HG03103 (cell line): ENCODE measurements at regions not wholly inside any gene's neighbourhood (a gene's known extent, or its start where the extent isn't known, plus 50 kb on each side); places are given as distances from the start of the nearest gene placed in this dataset.
A peak's percentile ranks its signal among the peaks of the same experiment; 100 is the strongest.
"Not testable (repeated sequence)": the region's sequence is repeated elsewhere in the genome, so short reads cannot be mapped to it uniquely, and the experiment has no call there.

ENCODE experiments used
- ATAC-seq: cut with Tn5 transposase; IDR thresholded peaks from one replicate; pipeline ENCODE4 v1.9.1; 2021; ENCODE audit warnings: low read depth; ENCODE audit not compliant: unreplicated experiment

DNA sequence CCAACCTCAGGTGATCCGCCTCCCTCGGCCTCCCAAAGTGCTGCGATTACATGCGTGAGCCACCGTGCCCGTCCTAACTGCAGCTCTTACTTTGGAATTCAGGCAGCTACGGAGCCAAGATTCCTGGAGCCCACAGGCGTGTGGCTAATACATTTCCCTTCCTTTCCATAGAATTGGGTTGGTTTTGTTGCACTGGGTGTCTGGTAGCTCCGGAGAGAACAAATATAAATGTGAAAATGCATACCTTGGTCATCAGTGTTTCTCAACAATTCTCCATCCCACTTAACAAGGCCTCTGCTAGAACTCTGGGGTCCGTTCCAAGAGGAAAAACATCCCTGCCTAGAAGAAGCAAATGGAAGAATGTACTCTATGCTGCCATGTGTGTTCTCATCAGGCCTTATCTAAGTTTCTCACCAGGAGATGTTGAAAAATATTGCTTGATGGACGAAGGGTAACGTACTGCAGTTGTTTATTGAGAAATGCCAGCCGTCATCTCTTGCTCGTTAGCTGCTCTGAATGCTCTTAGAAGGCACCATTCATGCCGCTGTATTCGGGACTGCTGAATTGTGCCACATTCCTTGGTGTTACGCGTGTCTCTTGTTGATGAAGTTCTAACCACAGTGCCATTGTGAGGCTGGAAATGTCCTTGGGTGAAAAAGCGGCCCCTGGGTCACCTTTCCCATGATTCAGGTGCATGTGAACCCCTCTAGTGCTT is 50.5 kb upstream of the CD99 start:
- no peak for ATAC-seq

DNA sequence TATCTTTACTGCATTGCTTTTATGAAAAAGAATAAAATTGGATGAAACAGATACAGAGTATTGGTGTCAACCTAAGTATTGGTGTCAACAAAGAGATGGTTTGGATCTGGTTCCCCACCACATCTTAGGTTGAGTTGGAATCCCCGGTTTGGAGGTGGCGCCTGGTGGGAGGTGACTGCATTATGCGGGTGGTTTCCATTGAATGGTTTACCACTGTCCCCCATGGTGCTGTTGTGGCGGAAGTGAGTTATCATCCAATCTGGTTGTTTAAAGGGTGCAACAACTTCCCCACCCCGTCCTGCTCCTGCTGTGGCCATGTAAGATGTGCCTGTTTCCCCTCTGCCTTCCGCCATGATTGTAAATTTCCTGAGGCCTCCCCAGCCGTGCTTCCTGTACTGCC is 52.8 kb upstream of the CD99 start:
- ATAC-seq: no peak

DNA sequence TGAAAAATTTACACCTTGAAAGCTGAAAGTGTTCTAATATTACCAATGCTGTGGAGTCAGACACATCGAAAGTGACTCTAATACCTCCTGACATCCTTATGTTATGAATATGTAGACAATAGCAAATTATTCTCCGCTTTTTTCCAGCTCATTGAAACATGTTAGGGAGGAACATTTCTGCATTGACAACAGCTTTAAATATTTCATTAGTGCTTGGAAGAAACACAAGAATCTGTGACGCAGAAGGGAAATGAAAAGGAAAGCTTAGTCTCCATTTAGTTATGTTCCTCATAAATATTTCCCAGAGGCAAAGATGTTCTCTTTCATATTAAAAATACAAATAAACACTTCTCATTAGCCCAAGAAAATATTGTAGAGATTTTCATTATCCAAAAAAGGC is 55.8 kb upstream of the CD99 start:
- no peak for ATAC-seq

DNA sequence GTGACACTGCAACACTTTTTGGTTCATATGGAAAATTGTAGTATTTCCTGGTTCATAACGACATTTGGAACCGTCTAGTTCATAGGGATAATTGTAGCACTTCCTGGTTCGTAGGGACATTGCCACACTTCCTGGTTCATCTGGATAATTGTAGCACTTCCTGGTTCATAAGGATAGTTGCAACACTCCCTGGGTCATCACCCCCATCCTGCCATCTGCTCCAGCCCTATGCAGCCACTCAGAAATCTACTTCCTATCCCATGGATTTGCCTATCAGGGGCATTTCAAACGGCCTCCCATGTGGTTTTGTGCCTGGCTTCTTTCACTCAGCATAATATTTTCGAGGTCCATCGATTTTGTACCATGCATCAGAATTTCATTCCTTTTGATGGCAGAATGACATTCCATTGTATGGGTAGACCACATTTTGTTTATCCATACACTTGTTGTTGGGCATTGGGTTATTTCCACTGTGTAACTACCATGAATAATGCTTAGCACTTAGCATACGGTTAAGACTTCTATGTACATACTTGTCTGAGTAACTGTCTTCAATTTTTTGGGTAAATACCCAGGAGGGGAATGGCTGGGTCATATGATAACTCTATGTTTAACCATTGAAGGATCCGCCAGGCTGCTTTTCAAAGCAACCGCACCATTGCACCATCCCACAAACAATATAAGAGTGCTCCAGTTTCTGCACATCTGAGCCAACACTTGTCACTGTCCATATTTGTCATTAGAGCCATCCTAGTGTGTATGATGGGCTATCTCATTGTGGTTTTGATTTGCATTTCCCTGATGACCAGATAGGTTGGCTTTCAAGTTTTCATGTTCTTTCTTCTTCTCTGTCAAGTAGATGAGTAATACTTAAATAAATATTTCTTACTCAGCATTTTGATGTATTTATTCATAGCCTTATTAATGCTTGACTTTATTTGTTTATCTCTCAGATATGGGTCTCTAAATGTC is 58.3 kb upstream of the CD99 start:
- no peak for ATAC-seq

DNA sequence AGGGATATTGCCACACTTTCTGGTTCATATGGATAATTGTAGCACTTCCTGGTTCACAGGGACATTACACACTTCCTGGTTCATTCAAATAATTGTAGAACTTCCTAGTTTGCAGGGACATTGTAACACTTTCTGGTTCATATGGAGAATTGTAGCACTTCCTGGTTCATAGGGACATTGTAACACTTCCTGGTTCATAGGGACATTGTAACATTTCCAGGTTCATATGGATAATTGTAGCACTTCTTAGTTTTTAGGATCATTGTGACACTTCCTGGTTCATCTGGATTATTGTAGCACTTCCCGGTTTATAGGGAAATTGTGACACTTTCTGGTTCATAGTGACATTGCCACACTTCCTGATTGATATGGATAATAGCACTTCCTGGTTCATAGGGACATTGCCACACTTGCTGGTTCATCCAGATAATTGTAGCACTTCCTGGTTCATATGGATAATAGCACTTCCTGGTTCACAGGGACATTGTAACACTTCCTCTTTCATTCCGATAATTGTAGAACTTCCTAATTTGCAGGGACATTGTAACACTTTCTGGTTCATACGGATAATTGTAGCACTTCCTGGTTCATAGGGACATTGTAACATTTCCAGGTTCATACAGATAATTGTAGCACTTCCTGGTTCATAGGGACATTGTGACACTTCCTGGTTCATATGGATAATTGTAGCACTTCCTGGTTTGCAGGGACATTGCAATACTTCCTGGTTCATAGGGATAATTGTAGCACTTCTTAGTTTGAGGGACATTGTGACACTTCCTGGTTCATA is 59.2 kb upstream of the CD99 start:
- no peak for ATAC-seq

DNA sequence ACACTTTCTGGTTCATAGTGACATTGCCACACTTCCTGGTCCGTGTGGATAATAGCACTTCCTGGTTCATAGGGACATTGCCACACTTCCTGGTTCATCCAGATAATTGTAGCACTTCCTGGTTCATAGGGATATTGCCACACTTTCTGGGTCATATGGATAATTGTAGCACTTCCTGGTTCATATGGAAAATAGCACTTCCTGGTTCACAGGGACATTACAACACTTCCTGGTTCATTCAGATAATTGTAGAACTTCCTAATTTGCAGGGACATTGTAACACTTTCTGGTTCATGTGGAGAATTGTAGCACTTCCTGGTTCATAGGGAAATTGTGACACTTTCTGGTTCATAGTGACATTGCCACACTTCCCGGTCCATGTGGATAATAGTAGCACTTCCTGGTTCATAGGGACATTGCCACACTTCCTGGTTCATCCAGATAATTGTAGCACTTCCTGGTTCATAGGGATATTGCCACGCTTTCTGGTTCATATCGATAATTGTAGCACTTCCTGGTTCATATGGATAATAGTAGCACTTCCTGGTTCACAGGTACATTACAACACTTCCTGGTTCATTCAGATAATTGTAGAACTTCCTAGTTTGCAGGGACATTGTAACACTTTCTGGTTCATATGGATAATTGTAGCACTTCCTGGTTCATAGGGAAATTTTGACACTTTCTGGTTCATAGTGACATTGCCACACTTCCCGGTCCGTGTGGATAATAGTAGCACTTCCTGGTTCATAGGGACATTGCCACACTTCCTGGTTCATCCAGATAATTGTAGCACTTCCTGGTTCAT is 60.0 kb upstream of the CD99 start:
- not testable (repeated sequence) for ATAC-seq

DNA sequence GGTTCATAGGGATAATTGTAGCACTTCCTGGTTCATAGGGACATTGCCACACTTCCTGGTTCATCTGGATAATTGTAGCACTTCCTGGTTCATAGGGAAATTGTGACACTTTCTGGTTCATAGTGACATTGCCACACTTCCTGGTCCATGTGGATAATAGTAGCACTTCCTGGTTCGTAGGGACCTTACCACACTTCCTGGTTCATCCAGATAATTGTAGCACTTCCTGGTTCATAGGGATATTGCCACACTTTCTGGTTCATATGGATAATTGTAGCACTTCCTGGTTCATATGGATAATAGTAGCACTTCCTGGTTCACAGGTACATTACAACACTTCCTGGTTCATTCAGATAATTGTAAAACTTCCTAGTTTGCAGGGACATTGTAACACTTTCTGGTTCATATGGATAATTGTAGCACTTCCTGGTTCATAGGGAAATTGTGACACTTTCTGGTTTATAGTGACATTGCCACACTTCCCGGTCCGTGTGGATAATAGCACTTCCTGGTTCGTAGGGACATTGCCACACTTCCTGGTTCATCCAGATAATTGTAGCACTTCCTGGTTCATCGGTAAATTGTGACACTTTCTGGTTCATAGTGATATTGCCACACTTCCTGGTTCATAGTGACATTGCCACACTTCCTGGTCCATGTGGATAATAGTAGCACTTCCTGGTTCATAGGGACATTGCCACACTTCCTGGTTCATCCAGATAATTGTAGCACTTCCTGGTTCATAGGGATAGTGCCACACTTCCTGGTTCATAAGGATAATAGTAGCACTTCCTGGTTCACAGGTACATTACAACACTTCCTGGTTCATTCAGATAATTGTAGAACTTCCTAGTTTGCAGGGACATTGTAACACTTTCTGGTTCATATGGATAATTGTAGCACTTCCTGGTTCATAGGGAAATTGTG is 60.8 kb upstream of the CD99 start:
- not testable (repeated sequence) for ATAC-seq

DNA sequence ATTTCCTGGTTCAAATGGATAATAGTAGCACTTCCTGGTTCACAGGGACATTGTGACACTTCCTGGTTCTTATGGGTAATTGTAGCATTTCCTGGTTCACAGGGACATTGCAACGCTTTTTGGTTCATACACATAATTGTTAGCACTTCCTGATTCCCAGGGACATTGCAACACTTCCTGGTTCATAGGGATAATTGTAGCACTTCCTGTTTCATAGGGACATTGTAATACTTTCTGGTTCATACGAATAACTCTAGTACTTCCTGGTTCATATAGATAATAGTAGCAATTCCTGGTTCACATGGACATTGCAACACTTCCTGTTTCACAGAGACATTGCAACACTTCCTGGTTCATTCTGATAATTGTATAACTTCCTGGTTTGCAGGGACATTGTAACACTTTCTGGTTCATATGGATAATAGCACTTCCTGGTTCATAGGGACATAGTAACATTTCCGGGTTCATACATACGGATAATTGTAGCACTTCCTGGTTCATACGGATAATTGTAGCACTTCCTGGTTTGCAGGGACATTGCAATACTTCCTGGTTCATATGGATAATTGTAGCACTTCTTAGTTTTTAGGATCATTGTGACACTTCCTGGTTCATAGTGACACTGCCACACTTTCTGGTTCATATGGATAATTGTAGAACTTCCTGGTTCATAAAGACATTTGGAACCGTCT is 61.6 kb upstream of the CD99 start:
- no peak for ATAC-seq

DNA sequence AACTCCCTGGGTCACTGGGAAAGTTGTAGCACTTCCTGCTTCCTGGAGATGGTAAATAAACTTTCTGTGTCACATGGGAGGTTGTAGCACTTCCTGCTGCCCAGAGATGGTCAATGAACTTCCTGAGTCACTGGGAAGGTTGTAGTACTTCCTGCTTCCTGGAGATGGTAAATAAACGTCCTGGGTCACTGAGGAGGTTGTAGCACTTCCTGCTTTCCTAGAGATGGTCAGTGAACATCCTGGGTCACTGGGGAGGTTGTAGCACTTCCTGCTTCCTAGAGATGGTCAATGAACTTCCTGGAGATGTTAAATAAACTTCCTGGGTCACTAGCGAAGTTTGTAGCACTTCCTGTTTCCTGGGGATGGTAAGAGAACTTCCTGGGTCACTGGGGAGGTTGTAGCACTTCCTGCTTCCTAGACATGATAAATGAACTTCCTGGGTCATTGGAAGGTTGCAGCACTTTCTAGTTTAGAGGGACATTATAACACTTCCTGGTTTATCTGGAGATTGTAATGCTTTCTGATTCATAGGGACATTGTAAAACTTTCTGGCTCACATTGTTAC is 62.3 kb upstream of the CD99 start:
- no peak for ATAC-seq

DNA sequence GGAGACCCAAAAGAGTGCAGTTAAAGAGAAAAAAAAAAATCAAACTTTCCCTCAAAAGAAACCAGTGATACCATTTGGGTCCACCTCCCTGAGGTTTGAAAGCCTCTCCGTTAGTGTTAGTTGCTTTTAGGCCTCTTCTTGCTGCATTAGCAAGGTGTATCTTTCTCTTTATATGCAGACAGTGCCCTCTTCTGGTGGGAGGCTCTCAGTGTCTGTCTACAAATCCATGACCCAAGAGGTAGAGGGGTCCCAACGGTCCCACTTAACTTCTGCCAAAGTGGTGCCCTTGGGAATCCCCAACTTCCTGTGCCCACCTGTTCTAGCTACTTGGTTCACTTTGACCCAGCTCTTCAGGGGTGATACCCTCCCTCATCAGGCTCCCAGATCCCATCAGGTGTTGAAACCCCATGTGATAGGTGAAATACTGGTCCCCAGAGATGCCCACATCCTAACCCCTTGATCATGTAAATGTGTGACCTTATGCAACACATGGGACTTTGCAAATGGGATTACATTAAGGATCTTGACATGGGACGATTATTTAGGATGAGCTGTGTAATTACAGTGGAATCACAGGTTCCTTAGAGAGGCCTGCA is 63.7 kb upstream of the CD99 start:
- ATAC-seq: peak; percentile 86

DNA sequence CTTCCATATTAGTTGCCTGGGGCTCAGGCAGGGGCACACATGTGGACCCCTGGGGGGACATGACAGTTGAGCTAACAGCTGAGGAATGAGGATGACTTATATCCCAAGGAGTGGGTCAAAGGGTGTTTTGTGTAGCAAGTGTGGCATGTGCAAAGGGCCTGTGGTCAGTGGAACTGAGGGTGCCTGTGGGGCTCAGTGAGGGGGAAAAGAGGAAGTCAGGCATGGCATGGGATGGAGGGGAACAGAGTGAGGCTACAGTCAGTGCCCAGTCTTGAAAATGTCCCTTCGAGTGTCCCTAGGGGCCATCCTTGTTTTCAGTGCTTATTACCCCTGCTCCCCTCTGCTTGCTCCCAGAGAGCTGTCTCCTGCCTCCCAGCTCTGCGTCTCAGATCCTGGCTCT is 64.3 kb upstream of the CD99 start:
- ATAC-seq: no peak

DNA sequence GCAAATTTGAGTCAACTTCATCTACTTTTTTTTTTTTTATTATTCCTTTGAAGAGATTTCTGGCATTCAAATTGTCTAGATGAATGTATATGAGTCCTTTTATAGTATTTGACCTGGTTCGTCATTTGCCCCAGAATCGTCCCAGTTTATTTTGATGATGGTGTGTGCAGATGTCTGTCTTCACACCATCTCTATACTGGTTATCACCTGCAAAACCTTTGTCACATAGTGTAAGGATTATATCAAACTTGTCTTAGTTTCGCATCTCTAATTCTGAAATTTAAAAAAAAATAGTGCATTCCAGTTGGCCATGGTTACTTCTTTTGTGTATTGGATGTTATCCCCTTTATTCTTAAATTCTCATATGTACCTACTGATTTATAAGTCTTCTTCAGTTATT is 70.5 kb upstream of the CD99 start:
- no peak for ATAC-seq

DNA sequence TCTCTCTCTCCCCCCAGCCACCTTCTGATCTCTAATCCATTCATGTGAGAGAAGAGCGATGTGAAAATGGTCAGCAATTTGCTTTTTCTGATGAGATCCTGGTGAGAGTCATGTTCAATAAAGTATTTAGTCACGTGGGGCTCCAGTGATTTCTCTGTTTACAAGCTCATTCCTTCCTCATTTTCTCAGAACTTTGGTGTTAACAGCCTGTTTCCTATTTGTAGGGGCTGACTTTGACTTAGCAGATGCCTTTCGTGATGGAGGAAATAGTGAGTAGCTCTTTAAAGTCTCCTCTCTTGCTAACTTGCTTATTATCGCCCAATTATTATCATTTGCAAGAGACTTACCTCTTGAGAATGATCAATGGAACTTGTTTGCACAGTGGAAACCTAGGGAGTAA is 72.6 kb upstream of the CD99 start:
- no peak for ATAC-seq

DNA sequence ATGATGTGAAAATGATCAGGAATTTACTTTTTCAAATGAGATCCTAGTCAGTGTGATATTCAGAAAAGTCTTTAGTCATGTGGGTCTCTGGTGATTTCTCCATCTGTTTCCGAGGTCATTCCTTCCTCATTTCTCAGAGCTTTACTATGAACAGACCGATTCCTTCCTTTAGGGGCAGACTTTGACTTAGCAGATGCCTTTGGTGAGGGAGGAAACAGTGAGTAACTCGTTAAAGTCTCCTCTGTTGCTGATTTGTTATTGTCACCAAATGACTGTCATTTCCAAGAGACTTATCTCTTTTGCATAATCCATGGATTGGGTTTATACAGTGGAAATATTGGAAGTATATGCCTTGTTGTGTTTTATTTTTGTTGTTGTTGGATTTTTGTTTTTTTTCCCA is 76.2 kb upstream of the CD99 start:
- ATAC-seq: no peak

DNA sequence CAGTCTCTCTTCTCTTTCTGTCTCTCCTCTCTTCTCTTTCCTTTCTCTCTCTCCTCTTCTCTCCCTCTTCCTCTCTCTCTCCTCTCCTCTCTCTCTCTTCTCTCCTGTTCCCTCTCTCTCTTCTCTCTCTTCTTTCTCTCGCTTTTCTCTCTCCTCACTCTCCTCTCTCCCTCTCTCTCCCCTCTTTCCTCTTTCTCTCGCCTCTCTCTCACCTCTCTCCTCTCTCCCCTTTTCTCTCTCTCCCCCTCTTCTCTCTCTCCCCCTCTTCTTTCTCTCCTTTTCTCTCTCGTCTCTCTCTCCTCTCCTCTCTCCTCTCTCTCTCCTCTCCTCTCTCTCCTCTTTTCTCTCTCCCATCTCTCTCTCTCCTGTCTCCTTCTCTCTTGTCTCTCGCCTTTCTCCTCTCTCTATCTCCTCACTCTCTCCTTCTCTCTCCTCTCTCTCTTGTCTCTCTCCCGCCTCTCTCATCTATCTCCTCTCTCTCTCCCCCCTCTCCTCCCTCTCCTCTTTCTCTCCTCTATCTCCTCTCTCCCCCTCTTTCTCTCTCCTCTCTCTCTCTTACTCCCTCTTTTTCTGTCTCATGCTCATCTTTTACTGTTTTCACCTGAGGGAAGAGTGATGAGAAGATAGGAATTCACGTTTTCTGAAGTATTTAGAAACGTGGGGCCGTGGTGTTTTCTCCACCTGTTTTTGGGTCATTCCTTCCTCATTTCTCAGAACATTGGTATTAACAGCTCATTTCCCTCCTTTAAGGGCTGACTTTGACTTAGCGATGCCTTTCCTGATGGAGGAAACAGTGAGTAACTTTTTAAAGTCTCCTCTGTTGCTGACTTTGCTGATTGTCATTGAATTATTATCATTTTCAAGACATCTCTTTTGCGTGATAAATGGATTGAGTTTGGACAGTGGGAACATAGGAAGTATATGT is 80.6 kb upstream of the CD99 start:
- ATAC-seq: no peak

DNA sequence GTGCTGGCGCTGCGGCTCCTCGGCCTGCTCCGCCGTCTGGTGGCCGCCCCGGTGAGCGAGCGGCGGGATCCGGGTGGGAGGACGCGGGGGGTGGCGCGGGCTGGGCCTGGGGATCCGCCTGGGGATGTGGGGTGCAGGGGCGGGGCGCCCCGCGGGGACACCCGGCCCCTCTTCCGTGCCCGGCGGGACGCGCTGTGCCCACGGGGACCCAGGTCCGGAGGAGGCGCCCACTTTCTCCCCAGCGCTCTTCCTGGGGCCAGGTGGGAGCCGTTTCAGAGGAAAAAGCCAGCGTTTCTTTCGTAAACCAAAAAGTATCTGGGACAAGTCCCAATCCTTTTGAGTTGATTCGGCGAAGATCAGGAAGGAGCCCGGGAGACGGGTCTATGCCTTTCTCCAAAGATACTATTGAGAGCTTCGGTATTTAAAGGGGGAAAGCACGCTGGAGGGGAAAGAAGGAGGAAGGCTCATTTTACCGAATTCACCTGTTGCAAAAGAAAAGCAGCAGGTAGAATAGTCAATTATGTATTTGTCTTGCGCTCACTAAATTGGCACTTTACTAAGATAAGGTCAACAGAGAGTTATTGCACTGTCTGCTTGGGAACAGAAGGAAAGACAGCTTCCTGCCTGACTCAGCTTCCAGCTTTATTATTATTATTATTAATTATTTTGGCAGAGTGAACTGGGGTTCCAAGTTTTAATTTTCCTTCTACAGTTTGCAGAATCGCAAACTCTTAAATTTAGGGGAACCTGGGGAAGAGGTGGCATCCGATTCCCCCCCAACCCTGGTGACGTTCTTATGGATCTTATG is 81.5 kb upstream of the CD99 start:
- no peak for ATAC-seq
